ENCODE measurements at regions not wholly inside any gene's neighbourhood (a gene's known extent, or its start where the extent isn't known, plus 50 kb on each side); places are given as distances from the start of the nearest gene placed in this dataset.
"Not testable (repeated sequence)": the region's sequence is repeated elsewhere in the genome, so short reads cannot be mapped to it uniquely, and the experiment has no call there.

DNA sequence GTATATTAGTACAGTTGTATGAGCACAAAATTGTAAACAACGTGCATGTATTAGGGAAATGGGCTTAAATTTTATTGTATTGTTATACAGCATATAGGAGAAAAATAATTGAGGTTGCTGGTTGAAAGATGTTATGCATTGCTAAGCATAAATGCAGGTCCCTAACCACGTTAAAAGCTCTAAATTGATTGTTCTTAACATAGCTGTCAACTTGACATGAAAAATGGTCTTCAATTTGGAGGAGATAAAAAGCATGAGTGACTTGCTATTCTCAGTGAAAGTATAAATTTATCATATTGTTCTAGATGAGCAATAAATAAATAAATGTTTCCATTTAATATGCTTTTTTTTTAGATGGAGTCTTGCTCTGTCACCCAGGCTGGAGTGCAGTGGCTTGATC is 506.6 kb upstream of the ATXN7L3B start:
- TF ChIP-seq REST (IDR thresholded peaks at IDR 0.05; ENCODE audit: borderline replicate concordance) (no peak), TAF1 (IDR thresholded peaks at IDR 0.05; ENCODE audit: low read depth) (no peak), RAD21 (conservative IDR thresholded peaks at IDR 0.05) (no peak), POLR2AphosphoS5 (IDR thresholded peaks at IDR 0.05) (peak; percentile 89), CTCF (IDR thresholded peaks at IDR 0.05; ENCODE audit: poor library complexity, severe bottlenecking) (no peak), MXI1 (conservative IDR thresholded peaks at IDR 0.05; ENCODE audit: poor library complexity, severe bottlenecking) (no peak), SMC3 (conservative IDR thresholded peaks at IDR 0.05; ENCODE audit: poor library complexity) (peak; percentile 18), EP300 (conservative IDR thresholded peaks at IDR 0.05; ENCODE audit: poor library complexity, severe bottlenecking) (peak; percentile 94), EZH2 (IDR thresholded peaks at IDR 0.05; ENCODE audit: borderline replicate concordance, insufficient read depth, low read length, poor library complexity, severe bottlenecking) (no peak)
- no peaks in the 10 kb centered on the region for H4K20me1 ChIP-seq (ENCODE audit: insufficient read depth)
- no peaks in the 10 kb centered on the region for H3K9me3 ChIP-seq (ENCODE audit: low read length)
- no peak overlapping the region for H3K4me3 ChIP-seq (ENCODE audit: low read length)
- no peak overlapping the region for H3K4me2 ChIP-seq (ENCODE audit: low read length)
- no peak overlapping the region for H2AFZ ChIP-seq (ENCODE audit: low read depth, low read length)
- no peaks in the 10 kb centered on the region for H3K9me2 ChIP-seq (ENCODE audit: insufficient read depth, low read length)
- no peaks in the 10 kb centered on the region for H3K27me3 ChIP-seq (ENCODE audit: insufficient read depth, low read depth, low read length)
- no peak overlapping the region for H3K9ac ChIP-seq (ENCODE audit: low read length)
- H3K27ac ChIP-seq (ENCODE audit: low read length) = peak overlapping the region; percentile 50
- H3K36me3 ChIP-seq (ENCODE audit: insufficient read depth, low read length) = no peaks in the 10 kb centered on the region
- no peaks in the 10 kb centered on the region for H3K79me2 ChIP-seq (replicated peaks; ENCODE audit: insufficient read depth, low read length)
- peaks cover 5% of the 10 kb centered on the region for H3F3A ChIP-seq (ENCODE audit: insufficient read depth, low read length, poor library complexity, severe bottlenecking)

- no peaks in the 10 kb centered on the region for H3K79me2 ChIP-seq (replicated peaks; ENCODE audit: insufficient read depth, low read length)
- no peaks in the 10 kb centered on the region for H3K9me3 ChIP-seq (ENCODE audit: low read length)
- peak overlapping the region; percentile 66 for H3K27ac ChIP-seq (ENCODE audit: low read length)
- peaks cover 5% of the 10 kb centered on the region for H3F3A ChIP-seq (ENCODE audit: insufficient read depth, low read length, poor library complexity, severe bottlenecking)
- no peak overlapping the region for H2AFZ ChIP-seq (ENCODE audit: low read depth, low read length)
- peak overlapping the region; percentile 4 for H3K4me2 ChIP-seq (ENCODE audit: low read length)
- no peak overlapping the region for H3K9ac ChIP-seq (ENCODE audit: low read length)
- H3K9me2 ChIP-seq (ENCODE audit: insufficient read depth, low read length) = no peaks in the 10 kb centered on the region
- no peaks in the 10 kb centered on the region for H4K20me1 ChIP-seq (ENCODE audit: insufficient read depth)
- no peaks in the 10 kb centered on the region for H3K36me3 ChIP-seq (ENCODE audit: insufficient read depth, low read length)
- no peaks in the 10 kb centered on the region for H3K27me3 ChIP-seq (ENCODE audit: insufficient read depth, low read depth, low read length)
- TF ChIP-seq EP300 (conservative IDR thresholded peaks at IDR 0.05; ENCODE audit: poor library complexity, severe bottlenecking) (peak; percentile 74), TAF1 (IDR thresholded peaks at IDR 0.05; ENCODE audit: low read depth) (no peak), REST (IDR thresholded peaks at IDR 0.05; ENCODE audit: borderline replicate concordance) (no peak), MXI1 (conservative IDR thresholded peaks at IDR 0.05; ENCODE audit: poor library complexity, severe bottlenecking) (no peak), POLR2AphosphoS5 (IDR thresholded peaks at IDR 0.05) (peak; percentile 20), EZH2 (IDR thresholded peaks at IDR 0.05; ENCODE audit: borderline replicate concordance, insufficient read depth, low read length, poor library complexity, severe bottlenecking) (no peak), RAD21 (conservative IDR thresholded peaks at IDR 0.05) (no peak), SMC3 (conservative IDR thresholded peaks at IDR 0.05; ENCODE audit: poor library complexity) (no peak), CTCF (IDR thresholded peaks at IDR 0.05; ENCODE audit: poor library complexity, severe bottlenecking) (no peak)
- peak overlapping the region; percentile 12 for H3K4me3 ChIP-seq (ENCODE audit: low read length)
These were observed 504.1 kb upstream of the ATXN7L3B start for GRCh38 chr12:74033531-74033930.

DNA sequence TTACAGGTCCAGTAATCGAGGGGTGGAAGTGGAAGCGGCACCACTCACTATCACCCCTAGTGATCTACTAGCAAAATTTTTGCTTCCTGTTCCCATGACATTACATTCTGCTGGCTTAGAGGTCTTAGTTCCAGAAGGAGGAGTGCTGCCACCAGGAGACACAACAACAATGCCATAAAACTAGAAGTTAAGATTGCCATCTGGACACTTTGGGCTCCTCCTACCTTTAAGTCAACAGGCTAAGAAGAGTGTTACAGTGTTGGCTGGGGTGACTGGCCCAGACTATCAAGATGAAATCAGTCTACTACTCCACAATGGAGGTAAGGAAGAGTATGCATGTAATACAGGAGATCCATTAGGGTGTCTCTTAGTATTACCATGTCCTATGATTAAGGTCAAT is 498.5 kb upstream of the ATXN7L3B start:
- H3F3A ChIP-seq (ENCODE audit: insufficient read depth, low read length, poor library complexity, severe bottlenecking); H3K9me3 ChIP-seq (ENCODE audit: low read length); H3K27ac ChIP-seq (ENCODE audit: low read length); H3K79me2 ChIP-seq (replicated peaks; ENCODE audit: insufficient read depth, low read length); H3K4me3 ChIP-seq (ENCODE audit: low read length); H4K20me1 ChIP-seq (ENCODE audit: insufficient read depth); H2AFZ ChIP-seq (ENCODE audit: low read depth, low read length); H3K27me3 ChIP-seq (ENCODE audit: insufficient read depth, low read depth, low read length); H3K36me3 ChIP-seq (ENCODE audit: insufficient read depth, low read length); H3K9me2 ChIP-seq (ENCODE audit: insufficient read depth, low read length); H3K4me2 ChIP-seq (ENCODE audit: low read length); H3K9ac ChIP-seq (ENCODE audit: low read length): not testable (repeated sequence)

Data from neural cell (in vitro differentiated cells).